ENCODE measurements at regions not wholly inside any gene's neighbourhood (a gene's known extent, or its start where the extent isn't known, plus 50 kb on each side); places are given as distances from the start of the nearest gene placed in this dataset.

- Histone ChIP-seq H3K36me3 (ENCODE audit: insufficient read depth, low read length) (no peaks in the 10 kb centered on the region), H3K27ac (ENCODE audit: low read depth, low read length) (no peak overlapping the region), H2AFZ (ENCODE audit: low read depth, low read length) (no peak overlapping the region), H3K9me3 (ENCODE audit: insufficient read depth, low read depth, low read length) (peaks cover 2% of the 10 kb centered on the region), H3K4me2 (ENCODE audit: low read length) (no peak overlapping the region), H4K20me1 (ENCODE audit: insufficient read depth, low read length) (no peaks in the 10 kb centered on the region), H3K27me3 (ENCODE audit: insufficient read depth, low read length) (no peaks in the 10 kb centered on the region), H3K4me1 (ENCODE audit: insufficient read depth, low read length) (no peaks in the 10 kb centered on the region), H3K9ac (ENCODE audit: low read length) (no peak overlapping the region), H3K79me2 (ENCODE audit: insufficient read depth, low read length) (no peaks in the 10 kb centered on the region), H3K4me3 (ENCODE audit: insufficient read depth, low read depth, low read length) (no peak overlapping the region)
- DNase-seq (ENCODE audit: low read depth) (no peak), FAIRE-seq (no peak)
- Mint-ChIP-seq H3K4me3 (ENCODE audit: unreplicated experiment) (no peak overlapping the region), H3K4me1 (ENCODE audit: low read depth, unreplicated experiment) (no peaks in the 10 kb centered on the region), H3K36me3 (ENCODE audit: low read depth, unreplicated experiment) (peaks cover 3% of the 10 kb centered on the region), H3K9me3 (ENCODE audit: unreplicated experiment) (peaks cover 5% of the 10 kb centered on the region), H3K27me3 (ENCODE audit: low read depth, unreplicated experiment) (peaks cover 31% of the 10 kb centered on the region), H3K27ac (ENCODE audit: unreplicated experiment) (no peak overlapping the region)
- no peak for TF ChIP-seq EZH2 (IDR thresholded peaks at IDR 0.05; ENCODE audit: insufficient read depth, low read length)
- TF ChIP-seq, protein P1, sequence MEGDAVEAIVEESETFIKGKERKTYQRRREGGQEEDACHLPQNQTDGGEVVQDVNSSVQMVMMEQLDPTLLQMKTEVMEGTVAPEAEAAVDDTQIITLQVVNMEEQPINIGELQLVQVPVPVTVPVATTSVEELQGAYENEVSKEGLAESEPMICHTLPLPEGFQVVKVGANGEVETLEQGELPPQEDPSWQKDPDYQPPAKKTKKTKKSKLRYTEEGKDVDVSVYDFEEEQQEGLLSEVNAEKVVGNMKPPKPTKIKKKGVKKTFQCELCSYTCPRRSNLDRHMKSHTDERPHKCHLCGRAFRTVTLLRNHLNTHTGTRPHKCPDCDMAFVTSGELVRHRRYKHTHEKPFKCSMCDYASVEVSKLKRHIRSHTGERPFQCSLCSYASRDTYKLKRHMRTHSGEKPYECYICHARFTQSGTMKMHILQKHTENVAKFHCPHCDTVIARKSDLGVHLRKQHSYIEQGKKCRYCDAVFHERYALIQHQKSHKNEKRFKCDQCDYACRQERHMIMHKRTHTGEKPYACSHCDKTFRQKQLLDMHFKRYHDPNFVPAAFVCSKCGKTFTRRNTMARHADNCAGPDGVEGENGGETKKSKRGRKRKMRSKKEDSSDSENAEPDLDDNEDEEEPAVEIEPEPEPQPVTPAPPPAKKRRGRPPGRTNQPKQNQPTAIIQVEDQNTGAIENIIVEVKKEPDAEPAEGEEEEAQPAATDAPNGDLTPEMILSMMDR (IDR thresholded peaks at IDR 0.05; ENCODE audit: insufficient read depth, low read depth, low read length), result no peak
These were observed 164.6 kb downstream of the SALL1 start for GRCh38 chr16:50986453-50986852.

- no peak for DNase-seq (ENCODE audit: low read depth)
- H3K27me3 ChIP-seq (ENCODE audit: insufficient read depth, low read length), result no peaks in the 10 kb centered on the region
- H3K4me2 ChIP-seq (ENCODE audit: low read length), result no peak overlapping the region
- no peaks in the 10 kb centered on the region for H3K4me1 ChIP-seq (ENCODE audit: insufficient read depth, low read length)
- H3K36me3 Mint-ChIP-seq (ENCODE audit: low read depth, unreplicated experiment), result peaks cover 3% of the 10 kb centered on the region
- H3K79me2 ChIP-seq (ENCODE audit: insufficient read depth, low read length), result no peaks in the 10 kb centered on the region
- no peak overlapping the region for H3K27ac ChIP-seq (ENCODE audit: low read depth, low read length)
- H3K4me3 Mint-ChIP-seq (ENCODE audit: unreplicated experiment), result no peak overlapping the region
- FAIRE-seq, result no peak
- no peaks in the 10 kb centered on the region for H3K4me1 Mint-ChIP-seq (ENCODE audit: low read depth, unreplicated experiment)
- H3K9ac ChIP-seq (ENCODE audit: low read length), result no peak overlapping the region
- no peak overlapping the region for H3K4me3 ChIP-seq (ENCODE audit: insufficient read depth, low read depth, low read length)
- no peak overlapping the region for H3K27ac Mint-ChIP-seq (ENCODE audit: unreplicated experiment)
- H3K9me3 Mint-ChIP-seq (ENCODE audit: unreplicated experiment), result peaks cover 5% of the 10 kb centered on the region
- H4K20me1 ChIP-seq (ENCODE audit: insufficient read depth, low read length), result no peaks in the 10 kb centered on the region
- H3K36me3 ChIP-seq (ENCODE audit: insufficient read depth, low read length), result no peaks in the 10 kb centered on the region
- H2AFZ ChIP-seq (ENCODE audit: low read depth, low read length), result no peak overlapping the region
- peaks cover 35% of the 10 kb centered on the region for H3K27me3 Mint-ChIP-seq (ENCODE audit: low read depth, unreplicated experiment)
- H3K9me3 ChIP-seq (ENCODE audit: insufficient read depth, low read depth, low read length), result peaks cover 2% of the 10 kb centered on the region
- TF ChIP-seq, protein P1 (IDR thresholded peaks at IDR 0.05; ENCODE audit: insufficient read depth, low read depth, low read length), result no peak
- TF ChIP-seq EZH2 (IDR thresholded peaks at IDR 0.05; ENCODE audit: insufficient read depth, low read length), result no peak
These were observed 165.3 kb downstream of the SALL1 start for GRCh38 chr16:50985733-50986132.

DNA sequence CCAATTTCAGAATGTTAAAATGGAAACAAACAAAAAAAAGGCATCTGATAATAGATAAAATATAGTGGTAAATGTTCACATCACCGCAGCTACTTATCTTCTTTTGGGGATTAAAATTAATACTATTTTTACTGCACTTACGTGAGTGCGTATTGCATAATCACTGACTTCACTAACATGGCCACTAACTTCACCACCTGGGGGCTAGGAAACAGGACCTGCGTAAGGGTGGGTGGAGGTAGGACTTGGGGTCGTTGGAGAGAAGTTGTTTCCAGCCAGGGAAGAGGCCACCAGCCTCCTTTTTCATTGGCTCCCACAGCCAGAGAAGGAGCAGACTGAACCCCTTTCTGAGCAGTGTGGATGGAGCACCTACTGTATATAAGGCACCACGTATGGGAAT, 166.4 kb downstream of the SALL1 start:
- Mint-ChIP-seq H3K9me3 (ENCODE audit: unreplicated experiment) (peaks cover 5% of the 10 kb centered on the region), H3K27ac (ENCODE audit: unreplicated experiment) (no peak overlapping the region), H3K4me1 (ENCODE audit: low read depth, unreplicated experiment) (no peaks in the 10 kb centered on the region), H3K36me3 (ENCODE audit: low read depth, unreplicated experiment) (peaks cover 3% of the 10 kb centered on the region), H3K4me3 (ENCODE audit: unreplicated experiment) (no peak overlapping the region), H3K27me3 (ENCODE audit: low read depth, unreplicated experiment) (peaks cover 32% of the 10 kb centered on the region)
- H3K4me2 ChIP-seq (ENCODE audit: low read length), result no peak overlapping the region
- H2AFZ ChIP-seq (ENCODE audit: low read depth, low read length), result no peak overlapping the region
- H3K27me3 ChIP-seq (ENCODE audit: insufficient read depth, low read length), result no peaks in the 10 kb centered on the region
- H4K20me1 ChIP-seq (ENCODE audit: insufficient read depth, low read length), result no peaks in the 10 kb centered on the region
- no peaks in the 10 kb centered on the region for H3K79me2 ChIP-seq (ENCODE audit: insufficient read depth, low read length)
- no peak for DNase-seq (ENCODE audit: low read depth)
- TF ChIP-seq, protein P1 (IDR thresholded peaks at IDR 0.05; ENCODE audit: insufficient read depth, low read depth, low read length), result no peak
- no peak for TF ChIP-seq EZH2 (IDR thresholded peaks at IDR 0.05; ENCODE audit: insufficient read depth, low read length)
- H3K4me1 ChIP-seq (ENCODE audit: insufficient read depth, low read length), result no peaks in the 10 kb centered on the region
- no peaks in the 10 kb centered on the region for H3K36me3 ChIP-seq (ENCODE audit: insufficient read depth, low read length)
- no peak overlapping the region for H3K9ac ChIP-seq (ENCODE audit: low read length)
- H3K4me3 ChIP-seq (ENCODE audit: insufficient read depth, low read depth, low read length), result no peak overlapping the region
- no peak overlapping the region for H3K27ac ChIP-seq (ENCODE audit: low read depth, low read length)
- H3K9me3 ChIP-seq (ENCODE audit: insufficient read depth, low read depth, low read length), result peaks cover 2% of the 10 kb centered on the region
- FAIRE-seq, result no peak
